OCI-LY1 (cell line): ENCODE measurements at regions not wholly inside any gene's neighbourhood (a gene's known extent, or its start where the extent isn't known, plus 50 kb on each side); places are given as distances from the start of the nearest gene placed in this dataset.

Experiments
- H2AFZ ChIP-seq: fragments of 200-600 bp; sonication (generic), shearing (Covaris generic); 2 replicates; pipeline ENCODE4 v1.6.0; 2014; ENCODE audit warnings: antibody characterized with exemption, mild to moderate bottlenecking, low read length
- H3F3A ChIP-seq: fragments of 200-600 bp; sonication (generic), shearing (Covaris generic); 2 replicates; pipeline ENCODE4 v1.6.0; 2014; ENCODE audit warnings: mild to moderate bottlenecking, antibody characterized with exemption, low read length, moderate library complexity; ENCODE audit not compliant: insufficient read depth
- H3K27ac ChIP-seq: fragments of 200-600 bp; sonication (generic); 2 replicates; pipeline ENCODE4 v1.5.1; 2014; ENCODE audit warnings: low read length, mixed run types, mild to moderate bottlenecking, low read depth; ENCODE audit not compliant: poor library complexity, severe bottlenecking
- H3K27me3 ChIP-seq: fragments of 200-600 bp; sonication (generic); 2 replicates; pipeline ENCODE4 v1.6.0; 2014; ENCODE audit warnings: antibody characterized with exemption, mild to moderate bottlenecking, low read length, moderate library complexity; ENCODE audit not compliant: insufficient read depth
- H3K36me3 ChIP-seq: fragments of 200-600 bp; sonication (generic); 2 replicates; pipeline ENCODE4 v1.6.1; 2014; ENCODE audit warnings: mild to moderate bottlenecking, antibody characterized with exemption, low read length, moderate library complexity, mixed read lengths; ENCODE audit not compliant: insufficient read depth
- H3K4me1 ChIP-seq: fragments of 200-600 bp; sonication (generic); 2 replicates; pipeline ENCODE4 v1.5.1; 2014; ENCODE audit warnings: mild to moderate bottlenecking, low read length, moderate library complexity; ENCODE audit not compliant: insufficient read depth, severe bottlenecking
- H3K4me2 ChIP-seq: fragments of 200-600 bp; sonication (generic), shearing (Covaris generic); 2 replicates; pipeline ENCODE4 v1.6.1; 2014; ENCODE audit warnings: low read length
- H3K4me3 ChIP-seq: fragments of 200-600 bp; sonication (generic); 2 replicates; pipeline ENCODE4 v1.5.1; 2014; ENCODE audit warnings: low read length, low read depth, mild to moderate bottlenecking, mixed read lengths; ENCODE audit not compliant: poor library complexity, severe bottlenecking
- H3K79me2 ChIP-seq: fragments of 200-600 bp; shearing (Covaris generic); 2 replicates; pipeline ENCODE4 v1.6.1; 2016; ENCODE audit warnings: mixed run types, low read length, mixed read lengths; ENCODE audit not compliant: insufficient read depth
- H3K9ac ChIP-seq: fragments of 200-600 bp; sonication (generic), shearing (Covaris generic); 2 replicates; pipeline ENCODE4 v1.6.1; 2014; ENCODE audit warnings: mild to moderate bottlenecking, low read length, mixed read lengths
- H3K9me2 ChIP-seq: fragments of 200-600 bp; sonication (generic), shearing (Covaris generic); 2 replicates; pipeline ENCODE4 v1.6.1; 2014; ENCODE audit warnings: low read depth, mild to moderate bottlenecking, low read length, mixed read lengths
- H3K9me3 ChIP-seq: fragments of 200-600 bp; shearing (Covaris generic); 2 replicates; pipeline ENCODE4 v1.6.1; 2014; ENCODE audit warnings: low read length, mixed read lengths
- H4K20me1 ChIP-seq: fragments of 200-600 bp; sonication (generic), shearing (Covaris generic); 2 replicates; pipeline ENCODE4 v1.6.0; 2016; ENCODE audit warnings: mild to moderate bottlenecking, low read length; ENCODE audit not compliant: insufficient read depth
- EZH2 ChIP-seq: fragments of 200-600 bp; sonication (generic), shearing (Covaris generic); IDR thresholded peaks from 2 replicates; pipeline ENCODE4 v1.8.0; 2017; ENCODE audit warnings: borderline replicate concordance, mixed run types, mild to moderate bottlenecking, antibody characterized with exemption, low read length, moderate library complexity, mixed read lengths
- TF ChIP-seq, protein P1 (sequence below): fragments of 200-600 bp; sonication (generic), shearing (Covaris generic); IDR thresholded peaks from 2 replicates; pipeline ENCODE4 v1.5.1; 2017; ENCODE audit warnings: mild to moderate bottlenecking, antibody characterized with exemption, low read length, moderate library complexity, mixed read lengths

GRCh38 chr9:78896479-78896878 is 599.6 kb downstream of the PSAT1 start:
- no peaks in the 10 kb centered on the region for H3K4me1 ChIP-seq
- no peak for TF ChIP-seq EZH2
- TF ChIP-seq, protein P1, sequence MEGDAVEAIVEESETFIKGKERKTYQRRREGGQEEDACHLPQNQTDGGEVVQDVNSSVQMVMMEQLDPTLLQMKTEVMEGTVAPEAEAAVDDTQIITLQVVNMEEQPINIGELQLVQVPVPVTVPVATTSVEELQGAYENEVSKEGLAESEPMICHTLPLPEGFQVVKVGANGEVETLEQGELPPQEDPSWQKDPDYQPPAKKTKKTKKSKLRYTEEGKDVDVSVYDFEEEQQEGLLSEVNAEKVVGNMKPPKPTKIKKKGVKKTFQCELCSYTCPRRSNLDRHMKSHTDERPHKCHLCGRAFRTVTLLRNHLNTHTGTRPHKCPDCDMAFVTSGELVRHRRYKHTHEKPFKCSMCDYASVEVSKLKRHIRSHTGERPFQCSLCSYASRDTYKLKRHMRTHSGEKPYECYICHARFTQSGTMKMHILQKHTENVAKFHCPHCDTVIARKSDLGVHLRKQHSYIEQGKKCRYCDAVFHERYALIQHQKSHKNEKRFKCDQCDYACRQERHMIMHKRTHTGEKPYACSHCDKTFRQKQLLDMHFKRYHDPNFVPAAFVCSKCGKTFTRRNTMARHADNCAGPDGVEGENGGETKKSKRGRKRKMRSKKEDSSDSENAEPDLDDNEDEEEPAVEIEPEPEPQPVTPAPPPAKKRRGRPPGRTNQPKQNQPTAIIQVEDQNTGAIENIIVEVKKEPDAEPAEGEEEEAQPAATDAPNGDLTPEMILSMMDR: no peak
- no peaks in the 10 kb centered on the region for H3K36me3 ChIP-seq
- no peaks in the 10 kb centered on the region for H3F3A ChIP-seq
- H3K9me3 ChIP-seq: no peaks in the 10 kb centered on the region
- H3K27me3 ChIP-seq: no peaks in the 10 kb centered on the region
- H3K4me3 ChIP-seq: no peak overlapping the region
- H3K79me2 ChIP-seq: no peaks in the 10 kb centered on the region
- H2AFZ ChIP-seq: no peak overlapping the region
- no peaks in the 10 kb centered on the region for H4K20me1 ChIP-seq
- H3K9ac ChIP-seq: no peak overlapping the region
- H3K9me2 ChIP-seq: no peaks in the 10 kb centered on the region
- no peak overlapping the region for H3K4me2 ChIP-seq
- H3K27ac ChIP-seq: no peak overlapping the region

- Histone ChIP-seq H3K4me3 (no peak overlapping the region), H3K9me3 (no peaks in the 10 kb centered on the region), H3K9ac (no peak overlapping the region), H3K9me2 (no peaks in the 10 kb centered on the region), H4K20me1 (no peaks in the 10 kb centered on the region), H2AFZ (no peak overlapping the region), H3F3A (no peaks in the 10 kb centered on the region), H3K27me3 (no peaks in the 10 kb centered on the region), H3K4me2 (no peak overlapping the region), H3K4me1 (no peaks in the 10 kb centered on the region), H3K27ac (no peak overlapping the region), H3K79me2 (no peaks in the 10 kb centered on the region), H3K36me3 (no peaks in the 10 kb centered on the region)
- TF ChIP-seq, protein P1: no peak
- no peak for TF ChIP-seq EZH2
Observed at GRCh38 chr9:78898234-78898633, 601.3 kb downstream of the PSAT1 start.

DNA sequence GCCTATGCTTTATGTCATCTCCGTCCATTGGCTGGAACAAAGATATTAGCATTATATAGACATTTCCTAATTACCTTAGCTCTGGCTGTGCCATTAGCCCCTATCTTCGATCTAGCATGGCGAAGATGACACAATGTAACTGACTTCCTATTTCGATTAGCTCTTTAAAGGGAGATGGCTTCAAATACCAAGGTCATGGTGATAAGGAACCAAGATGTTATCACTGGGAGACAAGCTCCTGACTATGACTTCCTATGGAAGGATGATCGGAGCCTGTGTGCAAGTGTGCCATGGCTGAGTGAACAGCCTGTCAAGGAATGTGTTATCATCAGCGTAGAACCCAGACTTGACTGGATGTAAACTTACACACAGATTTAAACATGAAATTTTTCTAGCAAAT is 602.1 kb downstream of the PSAT1 start:
- no peaks in the 10 kb centered on the region for H4K20me1 ChIP-seq
- no peaks in the 10 kb centered on the region for H3F3A ChIP-seq
- TF ChIP-seq, protein P1: no peak
- no peak for TF ChIP-seq EZH2
- H3K36me3 ChIP-seq: no peaks in the 10 kb centered on the region
- no peaks in the 10 kb centered on the region for H3K9me2 ChIP-seq
- no peak overlapping the region for H3K9ac ChIP-seq
- no peaks in the 10 kb centered on the region for H3K79me2 ChIP-seq
- no peak overlapping the region for H3K4me2 ChIP-seq
- H3K27me3 ChIP-seq: no peaks in the 10 kb centered on the region
- H3K9me3 ChIP-seq: no peaks in the 10 kb centered on the region
- no peak overlapping the region for H3K4me3 ChIP-seq
- H2AFZ ChIP-seq: no peak overlapping the region
- H3K27ac ChIP-seq: no peak overlapping the region
- H3K4me1 ChIP-seq: no peaks in the 10 kb centered on the region
